ENCODE measurements at regions not wholly inside any gene's neighbourhood (a gene's known extent, or its start where the extent isn't known, plus 50 kb on each side); places are given as distances from the start of the nearest gene placed in this dataset.

- DNase-seq = no peak
- no peaks in the 10 kb centered on the region for H3K4me1 ChIP-seq (ENCODE audit: low read length)
- no peaks in the 10 kb centered on the region for H3K79me2 ChIP-seq (ENCODE audit: low read length)
- H3K9me2 ChIP-seq (replicated peaks; ENCODE audit: insufficient read depth, low read length) = no peaks in the 10 kb centered on the region
- H3K27me3 ChIP-seq (replicated peaks; ENCODE audit: insufficient read depth, low read length) = peaks cover 28% of the 10 kb centered on the region
- no peak overlapping the region for H3K27ac ChIP-seq (ENCODE audit: low read length)
- H4K20me1 ChIP-seq (ENCODE audit: insufficient read depth, low read length) = no peaks in the 10 kb centered on the region
- H3K36me3 ChIP-seq (replicated peaks; ENCODE audit: insufficient read depth, low read length) = no peaks in the 10 kb centered on the region
- no peak for TF ChIP-seq EZH2phosphoT487 (IDR thresholded peaks at IDR 0.05; ENCODE audit: low read length)
- no peak for TF ChIP-seq EZH2 (optimal IDR thresholded peaks at IDR 0.05; ENCODE audit: low read depth, low read length)
- TF ChIP-seq, protein P1, sequence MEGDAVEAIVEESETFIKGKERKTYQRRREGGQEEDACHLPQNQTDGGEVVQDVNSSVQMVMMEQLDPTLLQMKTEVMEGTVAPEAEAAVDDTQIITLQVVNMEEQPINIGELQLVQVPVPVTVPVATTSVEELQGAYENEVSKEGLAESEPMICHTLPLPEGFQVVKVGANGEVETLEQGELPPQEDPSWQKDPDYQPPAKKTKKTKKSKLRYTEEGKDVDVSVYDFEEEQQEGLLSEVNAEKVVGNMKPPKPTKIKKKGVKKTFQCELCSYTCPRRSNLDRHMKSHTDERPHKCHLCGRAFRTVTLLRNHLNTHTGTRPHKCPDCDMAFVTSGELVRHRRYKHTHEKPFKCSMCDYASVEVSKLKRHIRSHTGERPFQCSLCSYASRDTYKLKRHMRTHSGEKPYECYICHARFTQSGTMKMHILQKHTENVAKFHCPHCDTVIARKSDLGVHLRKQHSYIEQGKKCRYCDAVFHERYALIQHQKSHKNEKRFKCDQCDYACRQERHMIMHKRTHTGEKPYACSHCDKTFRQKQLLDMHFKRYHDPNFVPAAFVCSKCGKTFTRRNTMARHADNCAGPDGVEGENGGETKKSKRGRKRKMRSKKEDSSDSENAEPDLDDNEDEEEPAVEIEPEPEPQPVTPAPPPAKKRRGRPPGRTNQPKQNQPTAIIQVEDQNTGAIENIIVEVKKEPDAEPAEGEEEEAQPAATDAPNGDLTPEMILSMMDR (IDR thresholded peaks at IDR 0.05; ENCODE audit: low read length) = no peak
- no peaks in the 10 kb centered on the region; the same call in 1 of the 2 replicates for H3K9me3 ChIP-seq (replicated peaks; ENCODE audit: insufficient read depth, low read length)
- H3K4me3 ChIP-seq (ENCODE audit: low read length) = no peak overlapping the region
- no peak overlapping the region for H3K4me2 ChIP-seq (ENCODE audit: low read depth, low read length)
- H2AFZ ChIP-seq (ENCODE audit: low read length) = no peak overlapping the region
- H3K9ac ChIP-seq (ENCODE audit: low read length) = no peak overlapping the region
- no peaks in the 10 kb centered on the region for H3F3A ChIP-seq (ENCODE audit: insufficient read depth, low read length)
These were observed 158.7 kb downstream of the PSMG1 start for GRCh38 chr21:39024538-39024937.

GRCh38 chr21:39022863-39023693, 160.2 kb downstream of the PSMG1 start:
- TF ChIP-seq, protein P1 (IDR thresholded peaks at IDR 0.05; ENCODE audit: low read length) = no peak
- TF ChIP-seq EZH2phosphoT487 (IDR thresholded peaks at IDR 0.05; ENCODE audit: low read length) (no peak), EZH2 (optimal IDR thresholded peaks at IDR 0.05; ENCODE audit: low read depth, low read length) (no peak)
- no peak overlapping the region for H3K27ac ChIP-seq (ENCODE audit: low read length)
- H3K9ac ChIP-seq (ENCODE audit: low read length) = no peak overlapping the region
- no peaks in the 10 kb centered on the region for H4K20me1 ChIP-seq (ENCODE audit: insufficient read depth, low read length)
- no peaks in the 10 kb centered on the region for H3K9me2 ChIP-seq (replicated peaks; ENCODE audit: insufficient read depth, low read length)
- H2AFZ ChIP-seq (ENCODE audit: low read length) = no peak overlapping the region
- H3K4me3 ChIP-seq (ENCODE audit: low read length) = no peak overlapping the region
- no peaks in the 10 kb centered on the region for H3F3A ChIP-seq (ENCODE audit: insufficient read depth, low read length)
- peaks cover 41% of the 10 kb centered on the region for H3K27me3 ChIP-seq (replicated peaks; ENCODE audit: insufficient read depth, low read length)
- no peak for DNase-seq
- no peaks in the 10 kb centered on the region for H3K36me3 ChIP-seq (replicated peaks; ENCODE audit: insufficient read depth, low read length)
- H3K79me2 ChIP-seq (ENCODE audit: low read length) = no peaks in the 10 kb centered on the region
- H3K4me2 ChIP-seq (ENCODE audit: low read depth, low read length) = no peak overlapping the region
- no peaks in the 10 kb centered on the region; the same call in 1 of the 2 replicates for H3K9me3 ChIP-seq (replicated peaks; ENCODE audit: insufficient read depth, low read length)
- H3K4me1 ChIP-seq (ENCODE audit: low read length) = no peaks in the 10 kb centered on the region

- Histone ChIP-seq H3K4me1 (ENCODE audit: low read length) (no peaks in the 10 kb centered on the region), H3K79me2 (ENCODE audit: low read length) (no peaks in the 10 kb centered on the region), H3K27ac (ENCODE audit: low read length) (no peak overlapping the region), H4K20me1 (ENCODE audit: insufficient read depth, low read length) (no peaks in the 10 kb centered on the region), H2AFZ (ENCODE audit: low read length) (no peak overlapping the region), H3K27me3 (replicated peaks; ENCODE audit: insufficient read depth, low read length) (peaks cover 45% of the 10 kb centered on the region), H3K4me3 (ENCODE audit: low read length) (no peak overlapping the region), H3F3A (ENCODE audit: insufficient read depth, low read length) (no peaks in the 10 kb centered on the region), H3K36me3 (replicated peaks; ENCODE audit: insufficient read depth, low read length) (no peaks in the 10 kb centered on the region), H3K9ac (ENCODE audit: low read length) (no peak overlapping the region), H3K9me2 (replicated peaks; ENCODE audit: insufficient read depth, low read length) (no peaks in the 10 kb centered on the region), H3K4me2 (ENCODE audit: low read depth, low read length) (no peak overlapping the region), H3K9me3 (replicated peaks; ENCODE audit: insufficient read depth, low read length) (no peaks in the 10 kb centered on the region; the same call in 1 of the 2 replicates)
- DNase-seq = no peak
- TF ChIP-seq, protein P1 (IDR thresholded peaks at IDR 0.05; ENCODE audit: low read length) = no peak
- TF ChIP-seq EZH2 (optimal IDR thresholded peaks at IDR 0.05; ENCODE audit: low read depth, low read length) = no peak
- TF ChIP-seq EZH2phosphoT487 (IDR thresholded peaks at IDR 0.05; ENCODE audit: low read length) = no peak
These were observed 160.8 kb downstream of the PSMG1 start for GRCh38 chr21:39022466-39022862.

Measured in MM.1S (cell line).